DMS153 treated with DMSO at 0.1 percent for 48 hours (cell line): ENCODE measurements at regions not wholly inside any gene's neighbourhood (a gene's known extent, or its start where the extent isn't known, plus 50 kb on each side); places are given as distances from the start of the nearest gene placed in this dataset.

Experiments used
- DNase-seq: peaks from one replicate; lab custom pipeline; 2025; ENCODE audit not compliant: unreplicated experiment; lab: John Stamatoyannopoulos, UW

DNA sequence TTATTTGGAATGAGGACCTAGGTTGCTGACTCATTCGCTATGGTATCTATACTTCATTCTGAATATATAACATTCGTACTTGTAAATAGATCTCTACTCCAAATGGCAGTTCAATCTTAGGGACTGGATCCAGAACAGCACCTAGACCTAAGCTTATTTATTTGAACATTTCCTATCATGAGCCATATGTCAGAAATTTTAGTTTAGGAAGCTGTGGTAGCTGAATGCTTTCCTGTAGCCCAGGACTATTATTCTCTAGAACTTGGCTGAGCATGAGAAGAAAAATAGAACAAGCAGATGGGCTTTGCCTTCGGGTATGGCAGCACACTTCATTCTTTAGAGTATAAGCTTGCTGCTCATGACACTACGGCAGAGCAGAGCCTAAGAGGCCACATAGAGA lies 1114.4 kb upstream of the B3GALT2 start:
- no peak for DNase-seq

DNA sequence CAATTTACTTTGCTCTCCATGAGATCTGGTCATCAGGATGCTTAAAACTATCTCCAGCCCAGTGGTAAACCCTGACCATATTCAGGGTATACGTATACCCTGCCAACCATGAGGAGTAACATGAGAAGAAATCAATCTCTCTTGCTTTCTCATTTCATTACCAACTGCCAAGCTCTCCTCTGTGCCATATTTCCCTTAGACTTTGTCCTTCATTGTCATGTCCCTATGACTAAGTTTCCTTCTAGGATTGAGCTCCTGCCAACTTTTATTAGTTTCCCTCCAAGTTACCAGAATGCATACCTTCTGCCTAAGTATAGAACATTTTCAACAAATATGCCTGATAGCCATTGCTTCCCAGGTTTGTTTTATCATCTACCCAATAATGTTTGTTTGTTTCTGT lies 1113.9 kb upstream of the B3GALT2 start:
- DNase-seq: no peak

DNA sequence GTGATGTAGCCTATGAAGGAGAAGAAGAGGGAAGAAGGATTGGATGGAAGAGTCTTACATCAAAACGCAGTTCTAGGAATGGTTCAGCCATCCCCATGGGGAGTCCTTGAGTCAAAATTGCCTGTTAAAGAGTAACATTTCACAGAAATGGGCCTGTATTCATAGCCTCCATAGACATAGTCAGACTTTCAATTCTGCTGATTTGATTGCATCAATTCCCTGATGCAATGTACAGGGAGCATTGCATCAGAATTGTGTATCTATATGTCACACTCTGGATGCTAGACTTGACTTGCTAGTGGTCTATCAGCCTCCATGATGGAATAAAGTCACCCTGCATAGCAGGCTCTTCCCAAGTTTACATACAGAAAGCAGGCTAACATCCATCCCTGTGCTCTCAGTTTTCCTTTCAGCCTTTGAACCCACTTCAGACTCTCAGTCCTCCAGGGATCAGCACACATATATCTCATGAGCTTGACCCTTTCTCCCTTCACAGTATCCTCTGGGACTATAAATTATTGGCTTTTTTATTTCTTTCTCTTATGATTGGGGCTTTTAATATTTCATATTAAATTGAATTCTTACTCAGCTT lies 1111.7 kb upstream of the B3GALT2 start:
- DNase-seq: no peak

DNA sequence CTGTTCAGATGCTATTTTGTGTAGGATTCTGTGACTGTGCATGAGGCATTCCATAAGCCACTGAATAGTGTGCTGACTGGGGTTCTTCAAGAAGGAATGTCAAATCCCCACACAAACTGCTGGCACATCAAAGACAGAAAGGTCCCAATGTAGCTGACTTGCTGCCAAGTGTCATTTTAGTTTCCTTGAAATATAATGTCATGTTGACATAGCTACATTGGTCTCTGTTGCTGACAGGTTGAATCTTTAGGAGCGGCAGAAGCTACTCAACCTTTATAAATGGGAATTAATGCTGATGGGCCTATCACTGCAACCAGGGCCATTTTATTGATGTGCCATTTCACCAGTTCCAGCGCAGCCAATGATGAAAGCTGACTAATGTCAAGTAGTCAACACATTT lies 1110.7 kb upstream of the B3GALT2 start:
- DNase-seq: no peak

DNA sequence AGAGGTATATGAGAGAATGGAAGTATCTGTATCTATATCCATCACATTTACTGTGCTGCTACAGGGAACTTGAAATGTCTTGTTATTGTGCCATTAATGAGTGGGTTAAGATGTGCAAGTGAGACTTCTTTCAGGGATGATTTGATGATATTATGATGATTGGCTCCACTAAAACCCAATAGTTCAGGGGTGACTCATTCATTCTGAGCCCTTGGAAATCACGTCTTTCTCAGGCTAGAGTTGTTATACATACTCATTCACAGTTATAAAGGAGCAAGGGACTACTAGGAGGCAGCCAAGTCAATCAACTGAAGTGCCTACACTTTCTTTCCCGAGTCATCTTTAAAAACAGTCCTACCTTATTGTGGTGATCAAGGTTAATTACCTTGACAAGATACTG lies 1109.8 kb upstream of the B3GALT2 start:
- DNase-seq: no peak

DNA sequence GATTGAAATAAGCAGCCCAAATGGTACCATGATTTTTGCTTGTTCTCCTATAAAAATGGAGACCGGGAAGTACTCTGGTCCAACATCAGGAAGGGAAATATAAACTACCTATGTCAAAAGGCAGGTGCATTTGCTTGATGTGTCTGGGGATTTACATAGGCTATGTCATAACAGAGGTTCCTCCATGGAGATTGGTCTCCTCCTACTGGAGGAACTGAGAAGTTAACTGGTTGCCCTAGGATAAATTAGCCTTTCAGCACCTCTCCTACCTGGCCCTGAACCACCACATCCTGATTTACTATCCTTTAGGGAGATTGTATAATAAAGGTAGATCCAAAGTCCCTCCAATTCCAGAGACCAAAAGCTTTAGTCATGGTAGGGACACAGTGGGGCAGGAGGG lies 1109.3 kb upstream of the B3GALT2 start:
- peak; percentile 86 for DNase-seq

DNA sequence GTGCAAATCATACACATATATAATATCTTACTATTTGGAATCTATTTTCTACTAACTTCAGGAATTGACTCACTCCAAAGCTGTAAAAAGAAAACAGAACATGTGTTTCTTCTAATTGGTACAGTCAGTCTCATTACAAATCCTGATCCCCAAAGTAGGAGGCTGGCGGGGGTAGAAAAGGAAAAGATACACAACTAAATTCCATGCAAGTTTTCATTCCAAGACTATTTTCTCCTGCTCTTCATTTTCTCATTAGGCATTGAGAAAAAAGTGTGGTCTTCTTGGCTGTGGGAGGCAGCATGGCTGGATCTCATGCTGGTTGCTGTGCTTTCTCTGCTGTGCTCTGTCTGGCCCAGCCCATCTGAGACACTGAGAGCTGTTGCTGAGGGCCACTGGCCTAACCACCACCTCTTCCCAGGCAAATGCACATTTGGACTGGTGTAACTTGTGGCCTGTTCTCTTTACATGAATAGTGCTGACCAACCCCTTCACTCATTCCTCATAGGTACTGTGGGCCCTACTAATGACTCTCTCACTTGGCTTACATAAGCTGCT lies 1107.5 kb upstream of the B3GALT2 start:
- no peak for DNase-seq

DNA sequence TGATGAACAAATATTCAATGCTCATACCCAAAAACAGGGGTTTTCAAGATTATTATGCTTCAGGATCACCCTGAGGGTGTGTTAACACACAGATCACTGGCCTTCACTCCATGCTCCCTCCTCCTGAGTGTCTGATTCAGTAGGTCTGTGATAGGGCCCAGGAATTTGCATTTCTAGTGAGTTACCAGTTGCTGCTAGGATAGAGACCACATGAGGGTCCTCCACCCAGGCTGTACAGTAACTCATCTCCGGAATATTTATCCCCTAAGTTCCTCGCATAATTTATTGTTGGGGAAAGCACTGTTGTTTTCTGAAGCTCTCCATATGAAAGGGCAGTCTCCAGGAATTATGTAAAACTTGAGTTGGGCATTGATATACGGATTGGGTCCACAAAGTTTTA lies 1106.6 kb upstream of the B3GALT2 start:
- no peak for DNase-seq

DNA sequence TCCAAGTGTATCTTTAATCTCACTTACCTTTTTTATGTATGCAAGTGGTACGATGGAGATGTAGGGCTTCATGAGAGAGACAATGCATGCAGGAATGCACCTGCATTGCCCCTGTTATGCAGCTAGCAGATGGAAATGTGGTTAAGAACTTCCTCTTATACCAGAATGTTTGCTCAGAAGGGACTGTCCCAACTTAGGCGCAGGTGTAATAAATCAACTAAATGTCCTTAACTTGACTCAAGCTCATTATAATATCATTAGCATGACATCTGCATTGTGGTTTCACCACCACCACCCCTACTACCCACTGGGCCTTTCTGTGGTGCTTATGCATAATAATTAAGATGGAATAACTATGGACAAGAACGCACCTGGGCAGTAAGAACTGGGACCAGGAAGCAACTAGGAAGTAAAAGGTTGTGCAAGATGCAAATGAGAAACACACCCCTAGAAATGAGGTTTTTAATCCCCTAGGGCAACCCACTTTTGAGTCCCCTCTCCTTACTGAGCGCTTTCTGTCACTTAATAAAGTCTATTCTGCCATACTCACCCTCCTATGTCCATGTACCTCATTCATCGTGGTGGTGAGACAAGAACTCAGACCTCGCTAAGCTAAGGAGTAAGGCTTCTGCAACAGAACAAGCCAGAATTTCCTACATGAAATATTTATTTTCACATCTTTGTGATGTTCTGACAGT lies 1103.3 kb upstream of the B3GALT2 start:
- no peak for DNase-seq

DNA sequence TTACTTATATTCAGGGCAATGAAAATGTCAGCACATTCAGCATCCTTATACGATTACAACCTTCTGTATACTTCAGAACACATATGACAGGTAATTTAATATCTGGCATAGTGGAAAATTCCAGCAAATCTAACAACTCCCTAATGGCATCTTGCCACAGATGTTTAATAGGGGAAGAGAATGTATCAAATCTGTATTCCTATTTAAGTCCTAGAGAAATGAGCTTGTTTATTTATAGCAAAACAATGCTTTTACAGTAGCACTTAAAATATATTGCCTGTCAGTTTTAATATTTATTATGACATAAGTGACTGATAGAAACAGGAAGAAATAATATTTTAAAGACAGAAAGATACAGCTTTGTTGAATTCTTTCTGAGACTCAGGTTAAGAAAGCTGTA lies 1101.8 kb upstream of the B3GALT2 start:
- no peak for DNase-seq

DNA sequence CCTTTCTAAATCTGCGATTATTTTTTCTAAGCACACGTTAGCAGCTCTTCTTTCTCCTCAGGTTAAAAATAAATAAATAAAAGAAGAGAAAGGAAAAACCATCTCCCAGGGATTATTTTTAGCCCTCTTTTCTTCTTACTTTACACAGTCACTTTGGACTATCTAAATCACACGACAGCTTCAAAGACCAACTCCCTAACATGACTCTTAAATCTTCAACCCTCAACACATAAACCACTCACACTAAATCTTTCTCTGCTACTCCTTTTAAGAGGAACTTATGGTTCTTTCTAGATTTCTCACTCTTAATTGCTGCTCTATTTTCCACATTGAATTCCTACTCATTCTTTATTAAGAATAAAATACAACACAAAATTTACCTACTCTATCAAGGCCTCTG lies 1095.0 kb upstream of the B3GALT2 start:
- no peak for DNase-seq

DNA sequence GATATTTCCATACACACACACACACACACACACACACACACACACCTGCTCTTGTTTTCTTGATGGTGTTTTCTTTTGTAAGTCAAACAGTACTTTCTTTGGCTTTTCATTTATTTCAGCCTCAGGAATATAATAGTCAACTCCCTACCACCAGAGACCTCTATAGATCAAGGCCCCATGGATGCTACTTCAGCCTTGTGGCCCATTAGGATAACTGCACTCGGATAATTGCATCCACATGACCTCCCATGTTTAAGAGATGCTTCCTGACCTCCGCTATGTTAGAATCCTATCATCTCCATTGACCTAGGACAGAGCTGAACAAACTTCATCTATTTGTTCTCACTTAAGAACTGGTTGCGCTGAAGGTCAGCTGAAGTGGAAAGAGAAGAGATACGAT lies 1094.0 kb upstream of the B3GALT2 start:
- DNase-seq: no peak

DNA sequence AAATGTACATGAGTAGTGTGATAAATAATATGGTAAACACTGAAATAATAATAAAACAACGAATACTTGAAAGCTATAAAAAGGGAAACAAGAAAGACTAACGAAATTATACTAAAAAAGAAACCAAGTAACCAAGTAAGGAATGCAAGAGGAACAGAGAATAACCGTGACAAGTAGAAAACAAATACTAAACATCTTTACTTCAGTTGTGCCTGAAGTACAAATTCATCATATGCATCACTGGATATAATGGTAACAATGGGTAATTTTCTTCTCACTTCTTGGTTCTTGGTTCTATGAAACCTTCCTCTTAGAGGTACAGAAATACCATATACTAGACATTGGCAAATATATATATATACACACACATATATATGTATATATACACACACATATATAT lies 1093.6 kb upstream of the B3GALT2 start:
- no peak for DNase-seq

DNA sequence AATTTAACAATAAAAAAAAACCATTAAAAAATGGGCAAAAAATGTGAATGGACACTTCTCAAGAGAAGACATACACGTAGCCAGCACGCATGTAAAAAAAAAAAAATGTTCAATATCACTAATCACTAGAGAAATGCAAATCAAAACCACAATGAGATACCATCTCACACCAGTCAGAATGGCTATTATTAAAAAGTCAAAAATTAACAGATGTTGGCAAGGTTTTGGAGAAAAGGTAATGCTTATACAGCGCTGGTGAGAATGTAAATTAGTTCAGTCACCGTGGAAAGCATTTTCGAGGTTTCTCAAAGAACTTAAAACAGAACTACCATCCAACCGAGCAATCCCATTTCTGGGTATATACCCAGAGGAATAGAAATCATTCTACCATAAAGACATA lies 1091.5 kb upstream of the B3GALT2 start:
- no peak for DNase-seq

DNA sequence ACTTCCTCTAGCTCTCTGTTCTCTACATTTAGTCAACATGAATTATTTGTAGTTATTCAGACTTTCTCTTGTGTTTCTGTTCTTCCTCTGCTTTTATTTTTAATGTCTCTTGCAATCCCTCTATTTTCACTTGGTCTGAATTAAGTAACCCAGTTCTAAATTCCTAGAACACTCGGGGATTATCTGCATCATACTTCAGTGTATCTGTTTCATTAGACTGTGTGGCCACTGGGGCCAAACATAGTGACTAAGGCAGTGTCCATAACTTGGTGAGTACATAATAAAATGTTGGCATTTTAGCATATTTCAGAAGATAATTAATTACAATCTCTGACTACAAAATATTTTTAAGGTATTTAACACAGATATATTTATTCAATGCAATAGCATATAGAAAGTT lies 1087.2 kb upstream of the B3GALT2 start:
- no peak for DNase-seq

DNA sequence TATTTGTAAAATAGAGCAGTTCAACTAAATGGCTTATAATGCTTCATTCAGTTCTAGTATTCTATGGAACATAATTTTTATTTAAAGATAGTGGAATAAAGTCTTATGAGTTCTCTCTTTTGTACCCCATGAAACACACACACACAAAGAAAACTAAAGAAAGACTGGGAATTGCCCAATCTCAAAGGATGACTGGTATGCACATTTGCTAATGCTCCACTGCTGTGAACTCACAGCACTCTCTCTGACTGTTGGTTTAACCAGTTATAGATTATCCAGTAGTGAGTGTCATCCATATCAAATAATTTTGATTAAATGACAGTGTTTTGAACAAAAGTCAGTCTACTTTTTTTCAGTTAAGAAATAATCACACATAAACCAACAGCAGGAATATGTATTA lies 1082.4 kb upstream of the B3GALT2 start:
- no peak for DNase-seq

DNA sequence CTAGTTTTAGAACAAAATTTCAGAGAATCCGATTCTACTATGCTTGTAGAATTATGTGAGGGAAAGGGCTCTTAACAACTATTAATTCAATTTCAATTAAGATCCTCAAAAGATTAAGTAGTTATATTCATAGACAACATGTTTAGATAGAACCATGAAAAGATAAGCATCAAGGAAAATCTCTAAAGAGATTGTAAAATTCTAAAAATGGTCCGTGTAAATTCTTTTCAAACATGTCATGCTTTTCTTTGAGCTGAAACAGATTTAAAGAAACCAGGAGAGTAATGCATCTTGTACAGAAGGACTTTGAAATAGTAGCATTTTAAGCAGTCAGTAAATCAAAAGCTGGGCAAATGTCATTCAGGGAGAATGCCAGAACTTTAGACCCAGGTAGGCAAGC lies 1080.6 kb upstream of the B3GALT2 start:
- DNase-seq: no peak

DNA sequence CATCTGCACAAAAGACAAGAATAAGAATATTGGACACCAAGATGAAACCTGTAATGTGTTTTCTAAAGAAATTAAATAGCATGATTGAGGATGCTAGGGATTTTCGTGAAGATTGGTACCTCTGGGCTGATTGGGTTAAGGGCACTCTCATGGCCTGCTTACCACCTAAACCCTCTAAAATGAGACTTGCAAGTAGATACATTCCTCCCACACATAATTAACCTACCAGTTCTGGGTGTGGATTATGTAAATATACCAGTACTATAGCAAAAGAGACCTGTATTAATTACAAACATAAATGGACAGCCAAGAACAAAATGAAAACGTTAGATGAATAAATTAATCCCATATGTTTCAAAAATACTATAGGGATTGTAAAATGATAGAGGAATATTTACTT lies 1069.6 kb upstream of the B3GALT2 start:
- no peak for DNase-seq

DNA sequence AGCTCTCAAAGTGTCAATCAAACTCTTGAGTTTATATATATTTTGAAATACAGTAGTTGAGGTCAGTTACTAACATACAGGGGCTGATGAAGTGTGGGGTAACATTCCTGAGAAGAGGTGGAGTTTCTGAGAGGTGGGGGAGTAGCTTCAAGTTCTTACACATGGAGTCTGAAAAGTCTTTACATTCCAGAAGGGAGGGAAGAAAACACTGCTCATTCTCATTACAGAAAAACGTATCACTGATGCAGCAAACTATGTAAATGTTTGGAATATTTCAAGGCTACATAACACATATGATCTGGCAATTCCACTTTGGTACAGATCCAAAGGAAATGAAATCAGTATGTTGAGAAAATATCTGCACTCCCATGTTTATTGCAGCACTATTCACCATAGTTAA lies 1065.8 kb upstream of the B3GALT2 start:
- DNase-seq: no peak

DNA sequence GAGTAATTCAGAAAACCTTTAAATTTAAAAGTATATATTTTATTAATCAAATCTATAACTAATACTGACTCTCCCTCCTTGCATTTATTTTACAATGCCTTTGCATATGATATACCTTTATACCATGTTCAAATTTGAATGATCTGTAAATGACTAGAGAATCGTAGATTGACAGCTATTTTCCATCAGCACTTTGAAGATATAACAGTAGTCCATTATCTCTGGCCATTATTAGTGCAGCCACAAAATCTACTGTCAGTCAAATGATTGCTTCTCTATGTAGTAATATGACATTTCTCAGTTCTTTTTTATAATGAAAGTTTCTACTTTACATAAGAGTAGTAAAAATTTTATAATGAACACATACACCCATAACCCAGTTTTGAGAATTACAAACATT lies 1054.8 kb upstream of the B3GALT2 start:
- DNase-seq: no peak

DNA sequence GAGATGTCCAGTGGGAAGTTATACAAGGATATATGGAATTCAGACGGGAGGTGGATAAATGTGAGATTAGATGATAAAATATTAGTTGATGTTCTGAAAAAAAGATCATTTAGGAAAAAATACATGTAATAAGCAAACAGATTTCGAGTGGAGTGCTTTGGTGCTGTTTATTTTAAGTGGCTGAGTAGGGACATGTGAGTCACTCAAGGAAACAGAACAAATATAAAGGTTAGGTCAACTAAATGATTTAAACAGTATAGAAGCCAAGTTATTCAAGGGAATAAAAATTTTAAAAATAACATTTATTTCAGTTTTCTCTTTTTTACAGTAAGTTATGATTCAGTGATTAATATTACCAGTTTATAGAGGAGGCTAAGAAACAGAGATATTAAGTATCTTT lies 1046.7 kb upstream of the B3GALT2 start:
- no peak for DNase-seq

DNA sequence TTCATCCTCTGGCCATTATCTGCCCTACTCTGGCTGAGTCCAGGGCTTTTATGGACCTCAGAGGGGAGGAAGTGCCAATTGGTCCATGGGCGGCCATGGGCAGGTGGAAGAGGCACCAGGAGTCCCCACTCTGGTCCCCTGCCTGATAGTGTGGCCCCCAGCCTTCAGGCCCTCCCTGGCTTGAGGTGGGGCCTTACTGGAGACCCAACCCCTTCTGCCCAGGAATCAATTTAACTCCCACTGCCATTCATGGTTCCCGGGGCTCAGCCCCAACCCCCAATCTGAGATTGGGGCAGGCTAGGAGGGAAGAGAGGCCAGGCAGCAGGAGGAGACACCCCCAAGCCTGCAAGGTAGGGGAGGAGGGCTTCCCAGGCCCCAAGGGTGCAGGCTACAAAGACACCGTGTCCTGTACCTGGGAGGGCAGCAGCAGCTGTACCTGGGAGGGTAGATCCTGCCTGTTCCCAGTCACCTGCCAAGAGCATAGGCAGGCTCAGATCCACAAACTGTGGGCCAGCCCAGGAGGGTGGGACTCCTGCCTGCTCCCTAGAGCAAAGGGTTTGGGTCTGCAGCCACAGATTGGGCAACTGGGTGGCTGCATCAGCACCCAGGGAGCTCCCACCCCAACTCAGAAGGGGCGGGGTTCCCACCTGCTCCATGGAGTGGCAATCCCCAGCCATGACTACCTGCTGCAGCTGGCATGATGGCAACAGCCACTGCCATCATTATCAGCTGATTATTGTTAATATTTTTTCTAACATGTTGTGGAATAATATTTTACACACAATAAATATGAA lies 1044.1 kb upstream of the B3GALT2 start:
- DNase-seq: no peak
